Adrenal gland (tissue), 5 donors: ENCODE measurements at regions not wholly inside any gene's neighbourhood (a gene's known extent, or its start where the extent isn't known, plus 50 kb on each side); places are given as distances from the start of the nearest gene placed in this dataset.

Experiments
- POLR2A ChIP-seq, 2 donors: fragments of 450-650 bp; IDR thresholded peaks; one replicate each; pipeline ENCODE4 v1.6.1; 2017; ENCODE audit warnings: antibody characterized with exemption in 2 of 2, mild to moderate bottlenecking in 2 of 2, moderate library complexity in 1 of 2
- TF ChIP-seq, protein P1 (sequence below), 6 experiments: fragments of 450-650 bp in 4 of 6; fragments of 200-600 bp in 2 of 6; sonication (generic) in 1 of 6; IDR thresholded peaks; 1 replicate in 5 of 6; 2 replicates in 1 of 6; pipeline versions ENCODE4 v1.5.1 to v1.8.0; 2016 to 2021; ENCODE audit warnings: antibody characterized with exemption in 6 of 6, mild to moderate bottlenecking in 2 of 6, moderate library complexity in 1 of 6
- donor health status: DM: no; HTN: no; CAD: no.

DNA sequence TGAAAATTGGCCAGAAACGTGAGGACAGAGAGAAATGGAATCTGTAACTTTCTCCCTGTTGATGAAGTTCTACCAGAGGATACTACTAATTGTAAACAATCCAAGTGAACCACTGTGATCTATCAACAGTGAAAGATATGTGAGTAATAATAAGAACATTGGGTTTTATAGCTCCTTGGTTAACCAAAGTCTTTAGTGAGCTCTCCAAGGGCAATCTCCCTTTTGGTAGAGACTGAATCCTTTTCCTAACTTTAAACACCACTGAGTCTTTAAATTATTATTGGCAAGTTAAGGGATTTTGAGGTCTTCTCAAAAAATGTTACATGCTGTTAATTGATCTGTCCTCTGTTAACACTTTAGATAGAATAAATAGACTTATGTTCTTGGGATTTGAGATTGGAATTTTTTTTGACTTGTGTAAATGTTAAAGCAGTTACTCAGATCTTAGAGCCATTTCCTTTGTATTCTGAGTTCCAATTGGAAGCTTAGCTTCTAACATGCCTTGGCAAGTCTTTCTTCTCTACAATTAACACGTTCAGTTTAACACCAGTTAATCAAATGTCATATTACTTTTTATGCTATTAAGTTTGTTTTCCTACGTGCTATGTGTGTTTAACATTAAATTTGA, 338.2 kb upstream of the DDHD1 start:
- TF ChIP-seq, protein P1, sequence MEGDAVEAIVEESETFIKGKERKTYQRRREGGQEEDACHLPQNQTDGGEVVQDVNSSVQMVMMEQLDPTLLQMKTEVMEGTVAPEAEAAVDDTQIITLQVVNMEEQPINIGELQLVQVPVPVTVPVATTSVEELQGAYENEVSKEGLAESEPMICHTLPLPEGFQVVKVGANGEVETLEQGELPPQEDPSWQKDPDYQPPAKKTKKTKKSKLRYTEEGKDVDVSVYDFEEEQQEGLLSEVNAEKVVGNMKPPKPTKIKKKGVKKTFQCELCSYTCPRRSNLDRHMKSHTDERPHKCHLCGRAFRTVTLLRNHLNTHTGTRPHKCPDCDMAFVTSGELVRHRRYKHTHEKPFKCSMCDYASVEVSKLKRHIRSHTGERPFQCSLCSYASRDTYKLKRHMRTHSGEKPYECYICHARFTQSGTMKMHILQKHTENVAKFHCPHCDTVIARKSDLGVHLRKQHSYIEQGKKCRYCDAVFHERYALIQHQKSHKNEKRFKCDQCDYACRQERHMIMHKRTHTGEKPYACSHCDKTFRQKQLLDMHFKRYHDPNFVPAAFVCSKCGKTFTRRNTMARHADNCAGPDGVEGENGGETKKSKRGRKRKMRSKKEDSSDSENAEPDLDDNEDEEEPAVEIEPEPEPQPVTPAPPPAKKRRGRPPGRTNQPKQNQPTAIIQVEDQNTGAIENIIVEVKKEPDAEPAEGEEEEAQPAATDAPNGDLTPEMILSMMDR (IDR thresholded peaks at IDR 0.05) = no peak
- no peak for TF ChIP-seq POLR2A (IDR thresholded peaks at IDR 0.05)
